IPS-11a (cell line): ENCODE measurements at regions not wholly inside any gene's neighbourhood (a gene's known extent, or its start where the extent isn't known, plus 50 kb on each side); places are given as distances from the start of the nearest gene placed in this dataset.
"Not testable (repeated sequence)": the region's sequence is repeated elsewhere in the genome, so short reads cannot be mapped to it uniquely, and the experiment has no call there.

Experiments used
- H3K4me3 ChIP-seq: one replicate; pipeline ENCODE4 v1.5.1; 2013; ENCODE audit warnings: low read depth, low read length, control low read depth

- no peak overlapping the region for H3K4me3 ChIP-seq
Observed at GRCh38 chr21:35713914-35714313, 346.4 kb downstream of the SETD4 start.

GRCh38 chr21:35711661-35712060 is 348.7 kb downstream of the SETD4 start:
- H3K4me3 ChIP-seq: no peak overlapping the region

- H3K4me3 ChIP-seq: no peak overlapping the region
Observed at GRCh38 chr21:35711213-35711612, 349.1 kb downstream of the SETD4 start.

- not testable (repeated sequence) for H3K4me3 ChIP-seq
Observed at GRCh38 chr21:35709990-35710389, 350.3 kb downstream of the SETD4 start.

- H3K4me3 ChIP-seq: no peak overlapping the region
Observed at GRCh38 chr21:35705888-35706287, 354.4 kb downstream of the SETD4 start.

GRCh38 chr21:35705237-35705887 is 355.0 kb downstream of the SETD4 start:
- H3K4me3 ChIP-seq: no peak overlapping the region

- H3K4me3 ChIP-seq: no peak overlapping the region
Observed at GRCh38 chr21:35703704-35704103, 356.6 kb downstream of the SETD4 start.

GRCh38 chr21:35699361-35699760 is 361.0 kb downstream of the SETD4 start:
- H3K4me3 ChIP-seq: no peak overlapping the region

- H3K4me3 ChIP-seq: no peak overlapping the region
Observed at GRCh38 chr21:35697321-35697808, 363.0 kb downstream of the SETD4 start.

GRCh38 chr21:35696644-35697043 is 363.7 kb downstream of the SETD4 start:
- H3K4me3 ChIP-seq: no peak overlapping the region

- H3K4me3 ChIP-seq: no peak overlapping the region
Observed at GRCh38 chr21:35692311-35692710, 368.0 kb downstream of the SETD4 start.

GRCh38 chr21:35690436-35690835 is 369.9 kb downstream of the SETD4 start:
- no peak overlapping the region for H3K4me3 ChIP-seq

GRCh38 chr21:35686156-35686555 is 374.2 kb downstream of the SETD4 start:
- no peak overlapping the region for H3K4me3 ChIP-seq

- no peak overlapping the region for H3K4me3 ChIP-seq
Observed at GRCh38 chr21:35683664-35684304, 376.5 kb downstream of the SETD4 start.

GRCh38 chr21:35682904-35683549 is 377.3 kb downstream of the SETD4 start:
- no peak overlapping the region for H3K4me3 ChIP-seq

GRCh38 chr21:35681946-35682345 is 378.4 kb downstream of the SETD4 start:
- H3K4me3 ChIP-seq: no peak overlapping the region

GRCh38 chr21:35679076-35679475 is 381.2 kb downstream of the SETD4 start:
- no peak overlapping the region for H3K4me3 ChIP-seq

- H3K4me3 ChIP-seq: no peak overlapping the region
Observed at GRCh38 chr21:35678393-35678792, 381.9 kb downstream of the SETD4 start.

GRCh38 chr21:35677298-35677841 is 383.0 kb downstream of the SETD4 start:
- H3K4me3 ChIP-seq: no peak overlapping the region

- H3K4me3 ChIP-seq: no peak overlapping the region
Observed at GRCh38 chr21:35674895-35675470, 385.3 kb downstream of the SETD4 start.

GRCh38 chr21:35674091-35674671 is 386.1 kb downstream of the SETD4 start:
- H3K4me3 ChIP-seq: no peak overlapping the region
